ENCODE measurements at regions not wholly inside any gene's neighbourhood (a gene's known extent, or its start where the extent isn't known, plus 50 kb on each side); places are given as distances from the start of the nearest gene placed in this dataset.

- TF ChIP-seq CTCF (IDR thresholded peaks at IDR 0.05; ENCODE audit: low read length, missing control alignments), result no peak
Measured at GRCh38 chr5:20636686-20637085, 648.7 kb upstream of the CDH18 start.

GRCh38 chr5:20619591-20619990 is 631.6 kb upstream of the CDH18 start:
- DNase-seq (ENCODE audit: low read depth), result no peak
- no peak overlapping the region for H3K4me3 ChIP-seq (replicated peaks; ENCODE audit: low read depth, low read length)
- TF ChIP-seq CTCF (IDR thresholded peaks at IDR 0.05; ENCODE audit: low read length, missing control alignments), result no peak

More at GRCh38 chr5:20636686-20637085, 648.7 kb upstream of the CDH18 start:
- DNase-seq (ENCODE audit: low read depth), result no peak
- no peak overlapping the region for H3K4me3 ChIP-seq (replicated peaks; ENCODE audit: low read depth, low read length)

- peak; percentile 16 for DNase-seq (ENCODE audit: low read depth)
- H3K4me3 ChIP-seq (replicated peaks; ENCODE audit: low read depth, low read length), result no peak overlapping the region
Measured at GRCh38 chr5:20618340-20618739, 630.3 kb upstream of the CDH18 start.

GRCh38 chr5:20617841-20618240 is 629.8 kb upstream of the CDH18 start:
- no peak for TF ChIP-seq CTCF (IDR thresholded peaks at IDR 0.05; ENCODE audit: low read length, missing control alignments)
- DNase-seq (ENCODE audit: low read depth), result no peak
- no peak overlapping the region for H3K4me3 ChIP-seq (replicated peaks; ENCODE audit: low read depth, low read length)

More at GRCh38 chr5:20618340-20618739, 630.3 kb upstream of the CDH18 start:
- TF ChIP-seq CTCF (IDR thresholded peaks at IDR 0.05; ENCODE audit: low read length, missing control alignments), result no peak

- no peak overlapping the region for H3K4me3 ChIP-seq (replicated peaks; ENCODE audit: low read depth, low read length)
- no peak for TF ChIP-seq CTCF (IDR thresholded peaks at IDR 0.05; ENCODE audit: low read length, missing control alignments)
- DNase-seq (ENCODE audit: low read depth), result no peak
Measured at GRCh38 chr5:20615888-20616563, 628.0 kb upstream of the CDH18 start.

- no peak for TF ChIP-seq CTCF (IDR thresholded peaks at IDR 0.05; ENCODE audit: low read length, missing control alignments)
- DNase-seq (ENCODE audit: low read depth), result no peak
- H3K4me3 ChIP-seq (replicated peaks; ENCODE audit: low read depth, low read length), result no peak overlapping the region
Measured at GRCh38 chr5:20611620-20612019, 623.6 kb upstream of the CDH18 start.

- H3K4me3 ChIP-seq (replicated peaks; ENCODE audit: low read depth, low read length), result no peak overlapping the region
- no peak for DNase-seq (ENCODE audit: low read depth)
- no peak for TF ChIP-seq CTCF (IDR thresholded peaks at IDR 0.05; ENCODE audit: low read length, missing control alignments)
Measured at GRCh38 chr5:20610681-20611080, 622.7 kb upstream of the CDH18 start.
